ENCODE measurements at regions not wholly inside any gene's neighbourhood (a gene's known extent, or its start where the extent isn't known, plus 50 kb on each side); places are given as distances from the start of the nearest gene placed in this dataset.

DNA sequence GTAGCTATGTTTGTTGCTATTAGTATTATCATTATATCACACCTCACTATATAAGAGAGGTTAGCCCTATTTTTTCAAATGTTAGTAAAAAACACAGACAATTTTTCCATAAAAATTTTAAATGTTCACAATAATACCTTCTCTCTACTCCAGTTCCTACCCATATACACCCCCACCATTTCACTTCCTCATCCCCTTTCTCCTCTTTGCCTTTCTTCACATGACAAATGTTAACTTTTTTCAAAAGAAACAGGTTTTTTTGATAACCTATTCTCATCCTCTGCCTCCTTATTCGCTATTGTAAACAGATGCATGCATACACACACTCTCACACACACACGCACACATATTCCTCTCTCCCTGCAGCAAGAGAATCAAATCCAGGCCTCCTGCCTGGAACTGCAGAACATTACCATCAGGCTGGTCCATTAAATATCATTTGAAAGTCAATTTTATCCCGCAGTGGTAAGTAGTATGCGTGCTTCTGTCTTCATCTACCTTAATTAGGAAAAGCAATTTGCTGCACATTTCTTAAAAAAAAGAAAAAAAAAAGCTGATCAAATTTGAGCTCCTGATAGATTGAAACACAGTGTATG lies 55.5 kb downstream of the MID1IP1 start:
- in situ Hi-C loops (cut with MboI; ENCODE audit: low sequenced_read_pairs): no loop called here

GRCh38 chrX:38857736-38858523 lies 56.7 kb downstream of the MID1IP1 start:
- in situ Hi-C loops (cut with MboI; ENCODE audit: low sequenced_read_pairs): no loop called here

- in situ Hi-C loops (cut with MboI; ENCODE audit: low sequenced_read_pairs): no loop called here
Measured at GRCh38 chrX:38859602-38860001, 58.3 kb downstream of the MID1IP1 start.

GRCh38 chrX:38860106-38861013 lies 59.1 kb downstream of the MID1IP1 start:
- in situ Hi-C loops (cut with MboI; ENCODE audit: low sequenced_read_pairs): no loop called here

- in situ Hi-C loops (cut with MboI; ENCODE audit: low sequenced_read_pairs): no loop called here
Measured at GRCh38 chrX:38861489-38861888, 60.2 kb downstream of the MID1IP1 start.

DNA sequence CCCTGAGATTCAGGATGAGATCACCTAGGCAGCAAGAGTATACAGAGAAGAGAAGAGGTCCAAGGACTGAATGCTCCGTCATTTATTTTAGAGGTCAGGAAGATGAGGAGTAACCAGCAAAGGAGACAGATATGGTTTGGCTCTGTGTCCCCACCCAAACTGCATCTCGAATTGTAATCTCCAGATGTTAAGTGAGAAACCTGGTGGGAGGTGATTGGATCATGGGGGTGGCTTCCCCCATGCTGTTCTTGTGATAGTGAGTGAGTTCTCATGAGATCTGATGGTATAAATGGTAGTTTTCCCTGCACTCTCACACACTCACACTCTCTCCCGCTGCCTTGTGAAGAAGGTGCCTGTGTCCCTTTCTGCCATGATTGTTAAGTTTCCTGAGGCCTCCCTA lies 60.8 kb downstream of the MID1IP1 start:
- in situ Hi-C loops (cut with MboI; ENCODE audit: low sequenced_read_pairs): no loop called here

GRCh38 chrX:38864165-38864564 lies 62.9 kb downstream of the MID1IP1 start:
- in situ Hi-C loops (cut with MboI; ENCODE audit: low sequenced_read_pairs): no loop called here

DNA sequence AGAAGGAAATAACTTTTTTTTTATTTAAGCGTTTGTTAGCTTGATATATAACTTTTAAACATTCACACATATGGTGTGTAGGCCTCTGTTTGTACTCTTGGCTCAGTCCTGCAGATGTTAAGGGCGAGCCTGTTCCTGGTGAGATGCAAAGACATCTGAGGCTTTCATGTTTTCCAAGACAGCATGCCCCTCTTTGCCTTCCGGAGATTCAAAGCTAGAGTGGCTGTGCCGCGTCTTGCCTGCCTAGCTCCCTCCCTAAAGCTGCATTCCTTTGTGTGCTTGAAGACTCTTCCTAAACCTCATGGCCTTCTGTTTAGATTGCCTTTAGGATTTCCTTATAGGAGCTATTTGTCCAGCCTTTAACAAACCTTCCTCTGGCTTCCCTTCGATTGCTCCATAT lies 67.1 kb downstream of the MID1IP1 start:
- in situ Hi-C loops (cut with MboI; ENCODE audit: low sequenced_read_pairs): no loop called here

- in situ Hi-C loops (cut with MboI; ENCODE audit: low sequenced_read_pairs): no loop called here
Measured at GRCh38 chrX:38868941-38869401, 67.7 kb downstream of the MID1IP1 start.

DNA sequence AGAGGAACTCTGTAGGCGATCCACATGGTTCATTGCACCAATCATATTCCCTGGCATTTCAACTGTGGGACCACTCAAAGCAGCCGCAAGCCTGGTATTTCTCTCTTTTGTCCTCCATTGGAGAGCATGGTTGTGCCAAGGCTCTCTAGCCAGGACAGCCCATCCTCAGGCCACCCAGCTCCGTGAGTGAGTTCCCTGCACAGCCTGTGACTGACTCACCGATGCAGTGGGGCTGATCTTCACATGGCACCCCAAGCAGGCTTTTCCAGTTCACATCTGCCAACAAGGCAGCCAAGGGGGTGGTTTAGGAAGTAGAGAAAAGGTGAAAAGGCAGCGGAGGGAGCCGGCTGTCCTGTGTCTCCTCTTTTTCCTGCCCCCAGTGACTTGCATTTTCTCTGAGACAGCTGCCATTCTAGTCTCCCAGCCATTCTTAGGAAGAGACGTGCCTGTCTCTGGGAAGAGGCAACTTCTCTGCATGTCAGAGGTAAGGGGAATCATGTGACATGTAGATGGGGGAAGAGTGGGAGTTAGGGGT lies 69.2 kb downstream of the MID1IP1 start:
- in situ Hi-C loops (cut with MboI; ENCODE audit: low sequenced_read_pairs): no loop called here

DNA sequence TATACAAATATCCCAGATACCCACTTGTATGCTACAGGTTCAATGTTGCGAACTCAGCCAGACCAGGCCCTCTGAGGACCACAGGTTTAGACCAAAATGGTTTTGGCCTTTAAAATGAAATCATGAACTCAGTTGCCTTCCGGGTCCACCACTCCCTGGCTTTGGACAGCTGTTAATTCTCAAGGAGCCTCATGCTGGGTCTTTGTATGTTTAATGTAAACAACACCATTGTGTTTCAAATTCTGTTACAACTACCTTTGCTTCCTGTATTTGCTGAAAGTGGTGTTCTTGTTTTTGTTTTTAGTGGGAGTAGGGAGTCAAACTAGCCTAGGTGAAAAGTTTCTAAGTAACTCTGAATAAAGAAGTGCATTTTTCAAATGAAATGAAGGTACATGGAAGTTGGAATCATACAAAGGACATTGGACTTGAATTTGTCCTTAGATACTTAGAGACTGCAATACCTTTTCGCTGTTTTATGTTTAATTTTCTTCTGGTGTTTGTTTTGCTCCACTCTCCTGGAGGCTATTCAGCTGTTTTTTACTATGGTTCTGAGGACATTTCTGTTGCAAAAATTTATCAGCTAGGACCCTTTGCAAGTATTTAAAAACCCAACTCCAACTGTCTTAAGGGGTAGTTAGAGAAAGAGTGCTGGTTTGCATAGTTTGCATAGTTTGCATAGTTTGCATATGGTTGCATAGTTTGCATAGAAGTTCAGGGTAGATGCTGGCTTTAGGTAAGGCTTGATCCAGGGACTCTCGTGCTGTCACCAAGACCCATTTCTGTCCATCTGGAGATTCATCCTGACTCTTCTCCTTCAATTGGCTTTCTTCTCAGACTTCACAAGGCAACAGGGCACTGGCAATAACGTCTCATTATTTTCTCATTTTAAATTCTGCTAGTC lies 70.1 kb downstream of the MID1IP1 start:
- in situ Hi-C loops (cut with MboI; ENCODE audit: low sequenced_read_pairs): no loop called here

DNA sequence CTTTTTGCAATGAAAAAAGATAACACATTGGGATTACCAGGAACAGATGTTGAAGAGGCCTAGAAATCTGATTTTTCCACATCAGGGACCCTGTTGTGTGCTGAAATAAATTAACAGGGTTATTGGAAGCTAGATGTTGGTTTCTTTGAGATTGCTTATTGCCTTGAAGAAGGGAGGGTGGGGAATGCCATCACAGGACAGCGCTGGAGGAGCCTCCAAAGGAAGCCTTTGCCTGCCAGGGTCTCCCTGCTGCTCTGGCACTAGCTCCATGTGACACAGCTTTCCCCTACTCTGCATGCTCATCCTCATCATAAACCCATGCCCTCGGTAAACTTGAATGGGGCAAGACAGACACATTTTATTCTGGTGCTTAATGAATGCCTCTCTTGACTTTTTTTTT lies 76.1 kb downstream of the MID1IP1 start:
- in situ Hi-C loops (cut with MboI; ENCODE audit: low sequenced_read_pairs): no loop called here

DNA sequence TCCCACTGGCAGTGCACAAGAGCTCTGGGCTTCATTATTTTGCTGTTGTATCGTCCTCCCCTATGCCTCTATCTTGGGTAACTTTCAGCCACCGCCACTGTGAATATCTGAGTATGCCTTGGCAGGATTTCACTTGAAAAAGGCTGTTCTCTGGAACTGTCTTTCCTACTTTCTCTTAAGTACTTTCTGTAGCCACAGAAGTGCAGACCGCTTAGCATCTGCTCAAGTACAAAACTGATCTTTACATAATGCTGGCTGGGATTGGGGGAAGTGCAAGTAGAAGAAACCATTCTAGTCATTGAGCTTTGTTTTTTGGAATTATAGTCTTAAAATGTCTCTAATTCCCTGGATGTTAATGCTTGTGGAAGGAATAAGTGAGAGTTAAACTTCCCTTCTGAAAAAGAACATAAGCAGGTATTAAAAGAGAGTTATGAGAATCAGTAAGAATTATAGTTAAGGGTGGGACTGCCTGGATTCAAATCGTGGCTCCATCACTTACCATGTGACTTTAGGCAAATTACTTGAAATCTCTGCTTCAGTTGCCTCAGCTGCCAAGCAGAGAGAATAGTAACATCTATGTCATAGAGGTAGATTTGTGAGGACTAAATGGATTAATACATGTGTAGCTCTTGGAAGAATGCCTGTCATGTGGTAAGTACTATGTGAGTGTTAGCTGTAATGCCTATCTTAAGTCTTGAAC lies 77.5 kb downstream of the MID1IP1 start:
- in situ Hi-C loops (cut with MboI; ENCODE audit: low sequenced_read_pairs): no loop called here

DNA sequence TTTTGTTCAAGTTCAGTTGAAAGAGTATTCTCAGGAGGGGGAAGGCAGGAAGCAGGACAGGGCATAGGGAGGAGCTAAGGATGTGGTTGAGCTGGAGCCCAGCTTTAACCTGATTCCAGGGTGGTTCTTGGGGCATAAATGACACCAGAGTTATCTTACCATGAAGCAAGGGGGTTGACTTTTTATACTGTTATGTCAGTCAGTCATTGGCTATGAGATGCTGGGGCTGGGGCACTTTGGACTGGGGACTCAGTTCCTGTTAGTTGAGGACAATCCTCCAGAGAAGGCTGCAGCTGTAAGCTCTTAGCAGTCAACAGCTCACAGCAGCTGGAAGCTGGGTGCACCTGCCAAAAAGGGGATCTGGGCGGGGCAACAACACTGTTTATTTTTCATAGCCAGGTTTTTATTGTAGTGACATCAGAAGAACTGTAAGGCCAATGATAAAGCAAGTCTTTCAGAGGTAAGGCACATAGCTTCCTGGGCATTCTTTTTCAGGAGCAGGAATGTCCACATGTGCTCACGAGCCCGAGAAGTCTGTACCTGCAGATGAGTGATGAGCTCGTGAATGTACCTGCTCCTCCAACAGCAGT lies 78.5 kb downstream of the MID1IP1 start:
- in situ Hi-C loops (cut with MboI; ENCODE audit: low sequenced_read_pairs): no loop called here

DNA sequence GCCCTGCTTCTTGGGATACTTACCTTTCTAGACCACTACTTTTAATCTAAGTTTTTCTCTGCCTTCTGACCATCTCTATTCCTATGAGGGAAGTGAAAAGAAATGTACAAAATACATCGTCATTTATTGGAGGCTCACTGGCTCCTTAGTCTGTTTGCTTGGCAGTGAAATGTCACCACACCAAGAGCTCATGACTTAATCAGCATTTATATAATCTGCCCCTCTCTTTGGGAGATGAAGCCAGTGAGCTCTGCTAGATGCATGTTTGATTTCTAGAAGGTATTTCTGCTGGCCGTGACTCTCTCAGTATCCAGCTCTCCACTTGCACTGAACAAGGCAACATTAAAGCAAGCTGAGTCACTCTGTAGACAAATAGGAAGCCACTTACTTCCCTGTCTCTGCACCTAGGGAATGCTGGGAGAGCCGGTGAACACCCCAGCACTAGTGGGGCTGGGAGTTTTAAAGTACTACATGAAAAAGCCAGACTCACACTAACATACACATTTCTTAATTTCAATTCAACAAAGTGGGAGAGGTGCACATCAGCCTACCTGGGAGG lies 79.1 kb downstream of the MID1IP1 start:
- in situ Hi-C loops (cut with MboI; ENCODE audit: low sequenced_read_pairs): no loop called here

GRCh38 chrX:38881066-38881465 lies 79.8 kb downstream of the MID1IP1 start:
- in situ Hi-C loops (cut with MboI; ENCODE audit: low sequenced_read_pairs): no loop called here

DNA sequence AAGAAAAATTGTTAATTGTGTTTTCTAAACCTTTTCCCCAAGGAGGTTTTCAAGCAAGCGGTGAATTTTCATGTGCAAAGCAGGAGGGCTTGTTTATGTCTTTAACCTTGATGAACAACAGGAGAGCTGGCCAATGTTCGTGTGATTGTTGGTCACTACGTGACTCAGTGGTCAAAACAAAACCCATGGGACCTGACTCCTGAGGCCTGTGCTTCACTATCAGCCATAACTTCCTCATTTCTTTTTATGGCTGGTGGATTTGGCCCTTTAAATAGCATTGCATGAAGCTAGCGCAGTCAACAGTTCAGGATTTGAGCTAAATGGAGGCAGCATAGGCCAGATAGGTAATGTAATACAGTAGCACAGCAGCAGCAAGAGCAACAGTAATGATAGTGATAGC lies 80.5 kb downstream of the MID1IP1 start:
- in situ Hi-C loops (cut with MboI; ENCODE audit: low sequenced_read_pairs): no loop called here

DNA sequence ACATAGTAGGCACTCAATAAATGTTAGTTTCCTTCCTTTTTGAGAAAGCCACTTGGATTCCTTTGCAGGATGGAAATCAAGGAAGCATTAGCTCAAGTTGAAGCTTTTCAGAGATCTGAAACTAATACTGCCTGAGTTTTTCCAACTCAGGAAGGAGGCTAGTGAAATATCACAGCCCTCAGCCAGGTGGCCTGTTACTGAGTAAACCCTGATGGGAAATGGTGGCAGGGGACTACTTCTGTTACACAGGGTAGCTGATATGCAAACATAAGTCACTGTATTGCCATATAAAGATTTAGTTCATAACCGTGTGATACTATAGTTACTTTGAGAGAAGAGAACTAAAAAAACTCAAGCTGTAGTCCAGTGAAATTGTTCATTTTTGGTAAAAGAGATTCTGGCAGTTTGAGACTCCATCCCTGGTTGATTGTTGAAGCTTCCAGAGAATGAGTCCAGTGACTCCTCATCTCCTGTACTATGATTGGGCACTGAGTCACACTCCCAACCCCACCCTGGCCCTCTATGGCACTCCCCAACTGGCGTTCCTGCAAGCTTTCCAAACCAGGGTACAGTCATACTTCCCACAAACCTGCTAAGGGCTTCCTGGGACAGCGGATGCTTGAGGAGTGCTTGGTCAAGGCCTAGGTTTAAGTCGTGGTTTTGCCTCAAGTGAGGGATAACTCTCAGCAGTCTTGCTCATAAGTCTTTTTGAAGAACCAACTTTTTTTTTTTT lies 81.8 kb downstream of the MID1IP1 start:
- in situ Hi-C loops (cut with MboI; ENCODE audit: low sequenced_read_pairs): no loop called here
